ENCODE measurements at regions not wholly inside any gene's neighbourhood (a gene's known extent, or its start where the extent isn't known, plus 50 kb on each side); places are given as distances from the start of the nearest gene placed in this dataset.

- Histone ChIP-seq H3K36me3 (ENCODE audit: control insufficient read depth in 2 of 3, insufficient read depth in 3 of 3, low read length in 3 of 3) (no peaks in the 10 kb centered on the region), H3K9me3 (ENCODE audit: control insufficient read depth in 2 of 3, insufficient read depth in 1 of 3, low read length in 3 of 3) (no peaks in the 10 kb centered on the region), H3K27ac (ENCODE audit: low read depth in 2 of 2, low read length in 2 of 2) (no peak overlapping the region), H3K9ac (ENCODE audit: low read length in 3 of 3) (no peak overlapping the region), H3K27me3 (ENCODE audit: control insufficient read depth, insufficient read depth, low read length) (no peaks in the 10 kb centered on the region), H3K4me3 (ENCODE audit: low read length in 3 of 3) (no peak overlapping the region), H3K4me1 (ENCODE audit: control insufficient read depth in 2 of 3, insufficient read depth in 2 of 3, low read depth in 1 of 3, low read length in 3 of 3) (peaks cover 0 to 2% (median 0%) of the 10 kb centered on the region in 3 donors)
- no peak for TF ChIP-seq CTCF (IDR thresholded peaks at IDR 0.05; ENCODE audit: borderline replicate concordance, extremely low read depth, insufficient read depth)
- FAIRE-seq (no peak), DNase-seq (peak in 2 of 5 donors; percentile 4 to 52)
- intact Hi-C loops (cut with DNase I) = no loop called here
Measured at GRCh38 chr1:4425892-4426291, 228.5 kb upstream of the AJAP1 start.

GRCh38 chr1:4428711-4429110, 225.7 kb upstream of the AJAP1 start:
- DNase-seq (no peak), FAIRE-seq (no peak)
- Histone ChIP-seq H3K9me3 (ENCODE audit: control insufficient read depth in 2 of 3, insufficient read depth in 1 of 3, low read length in 3 of 3) (no peaks in the 10 kb centered on the region), H3K9ac (ENCODE audit: low read length in 3 of 3) (no peak overlapping the region), H3K27ac (ENCODE audit: low read depth in 2 of 2, low read length in 2 of 2) (no peak overlapping the region), H3K36me3 (ENCODE audit: control insufficient read depth in 2 of 3, insufficient read depth in 3 of 3, low read length in 3 of 3) (no peaks in the 10 kb centered on the region), H3K4me3 (ENCODE audit: low read length in 3 of 3) (no peak overlapping the region), H3K27me3 (ENCODE audit: control insufficient read depth, insufficient read depth, low read length) (no peaks in the 10 kb centered on the region), H3K4me1 (ENCODE audit: control insufficient read depth in 2 of 3, insufficient read depth in 2 of 3, low read depth in 1 of 3, low read length in 3 of 3) (peaks cover 0 to 2% (median 0%) of the 10 kb centered on the region in 3 donors)
- TF ChIP-seq CTCF (IDR thresholded peaks at IDR 0.05; ENCODE audit: borderline replicate concordance, extremely low read depth, insufficient read depth) = no peak
- intact Hi-C loops (cut with DNase I) = no loop called here

- Histone ChIP-seq H3K9ac (ENCODE audit: low read length in 3 of 3) (no peak overlapping the region), H3K27ac (ENCODE audit: low read depth in 2 of 2, low read length in 2 of 2) (no peak overlapping the region), H3K27me3 (ENCODE audit: control insufficient read depth, insufficient read depth, low read length) (no peaks in the 10 kb centered on the region), H3K36me3 (ENCODE audit: control insufficient read depth in 2 of 3, insufficient read depth in 3 of 3, low read length in 3 of 3) (no peaks in the 10 kb centered on the region), H3K4me3 (ENCODE audit: low read length in 3 of 3) (no peak overlapping the region), H3K4me1 (ENCODE audit: control insufficient read depth in 2 of 3, insufficient read depth in 2 of 3, low read depth in 1 of 3, low read length in 3 of 3) (peaks cover 0 to 2% (median 0%) of the 10 kb centered on the region in 3 donors), H3K9me3 (ENCODE audit: control insufficient read depth in 2 of 3, insufficient read depth in 1 of 3, low read length in 3 of 3) (no peaks in the 10 kb centered on the region)
- intact Hi-C loops (cut with DNase I) = no loop called here
- no peak for FAIRE-seq
- no peak for TF ChIP-seq CTCF (IDR thresholded peaks at IDR 0.05; ENCODE audit: borderline replicate concordance, extremely low read depth, insufficient read depth)
- DNase-seq = no peak
Measured at GRCh38 chr1:4430406-4431365, 223.7 kb upstream of the AJAP1 start.

All from kidney (tissue), 13 donors.